ENCODE measurements at regions not wholly inside any gene's neighbourhood (a gene's known extent, or its start where the extent isn't known, plus 50 kb on each side); places are given as distances from the start of the nearest gene placed in this dataset.
"Not testable (repeated sequence)": the region's sequence is repeated elsewhere in the genome, so short reads cannot be mapped to it uniquely, and the experiment has no call there.

GRCh38 chr1:213623862-213624261 is 363.9 kb upstream of the PROX1 start:
- CTCF ChIA-PET: no interaction called here
- Mint-ChIP-seq H3K36me3 (peaks cover 9% of the 10 kb centered on the region; the same call in 1 of the 2 replicates), H3K27ac (no peak overlapping the region), H3K9me3 (peaks cover 15% of the 10 kb centered on the region), H3K27me3 (ENCODE audit: low read depth) (no peaks in the 10 kb centered on the region), H3K4me1 (no peaks in the 10 kb centered on the region), H3K4me3 (no peak overlapping the region)
- POLR2A ChIA-PET: no interaction called here
- no peak for DNase-seq (ENCODE audit: low spot score)
- no peak for TF ChIP-seq HMGA2 (CRISPR knock-in tag; IDR thresholded peaks at IDR 0.05)
- no peak for TF ChIP-seq USF2 (CRISPR knock-in tag; IDR thresholded peaks at IDR 0.05)
- no peak for TF ChIP-seq ZNF317 (CRISPR knock-in tag; IDR thresholded peaks at IDR 0.05; ENCODE audit: borderline replicate concordance, low read depth)
- TF ChIP-seq AFF4 (CRISPR knock-in tag; IDR thresholded peaks at IDR 0.05; ENCODE audit: borderline replicate concordance): no peak
- TF ChIP-seq SOX15 (CRISPR knock-in tag; IDR thresholded peaks at IDR 0.05): no peak
- TF ChIP-seq IRF2 (CRISPR knock-in tag; IDR thresholded peaks at IDR 0.05; ENCODE audit: borderline replicate concordance, low read depth): no peak
- TF ChIP-seq NR2C2 (CRISPR knock-in tag; IDR thresholded peaks at IDR 0.05): no peak
- no peak for TF ChIP-seq GTF2I (CRISPR knock-in tag; conservative IDR thresholded peaks at IDR 0.05)
- no peak for TF ChIP-seq ZSCAN18 (CRISPR knock-in tag; IDR thresholded peaks at IDR 0.05)
- no peak for TF ChIP-seq CTCF (IDR thresholded peaks at IDR 0.05)
- TF ChIP-seq FOXP1 (CRISPR knock-in tag; IDR thresholded peaks at IDR 0.05; ENCODE audit: borderline replicate concordance): no peak
- no peak for TF ChIP-seq ESRRA (CRISPR knock-in tag; IDR thresholded peaks at IDR 0.05; ENCODE audit: borderline replicate concordance)
- TF ChIP-seq JAZF1 (CRISPR knock-in tag; IDR thresholded peaks at IDR 0.05): no peak
- no peak for TF ChIP-seq ZNF232 (CRISPR knock-in tag; IDR thresholded peaks at IDR 0.05)
- TF ChIP-seq TEAD1 (CRISPR knock-in tag; IDR thresholded peaks at IDR 0.05): no peak
- TF ChIP-seq ZNF671 (CRISPR knock-in tag; IDR thresholded peaks at IDR 0.05): no peak
- no peak for TF ChIP-seq NR3C1 (CRISPR knock-in tag; conservative IDR thresholded peaks at IDR 0.05; ENCODE audit: low read depth)
- TF ChIP-seq SMAD3 (CRISPR knock-in tag; IDR thresholded peaks at IDR 0.05; ENCODE audit: borderline replicate concordance): no peak
- ATAC-seq: no peak

GRCh38 chr1:213636778-213637177 is 351.0 kb upstream of the PROX1 start:
- H3K36me3 Mint-ChIP-seq; H3K27ac Mint-ChIP-seq; H3K4me1 Mint-ChIP-seq; CTCF ChIA-PET; H3K27me3 Mint-ChIP-seq (ENCODE audit: low read depth); ATAC-seq; DNase-seq (ENCODE audit: low spot score); H3K4me3 Mint-ChIP-seq; POLR2A ChIA-PET: not testable (repeated sequence)
- H3K9me3 Mint-ChIP-seq: peaks cover 41% of the 10 kb centered on the region
